GM18508 (cell line): ENCODE measurements at regions not wholly inside any gene's neighbourhood (a gene's known extent, or its start where the extent isn't known, plus 50 kb on each side); places are given as distances from the start of the nearest gene placed in this dataset.

Experiments used
- ATAC-seq: cut with Tn5 transposase; IDR thresholded peaks from one replicate; pipeline ENCODE4 v1.9.1; 2021; ENCODE audit warnings: moderate number of reproducible peaks; ENCODE audit not compliant: insufficient read depth, unreplicated experiment

DNA sequence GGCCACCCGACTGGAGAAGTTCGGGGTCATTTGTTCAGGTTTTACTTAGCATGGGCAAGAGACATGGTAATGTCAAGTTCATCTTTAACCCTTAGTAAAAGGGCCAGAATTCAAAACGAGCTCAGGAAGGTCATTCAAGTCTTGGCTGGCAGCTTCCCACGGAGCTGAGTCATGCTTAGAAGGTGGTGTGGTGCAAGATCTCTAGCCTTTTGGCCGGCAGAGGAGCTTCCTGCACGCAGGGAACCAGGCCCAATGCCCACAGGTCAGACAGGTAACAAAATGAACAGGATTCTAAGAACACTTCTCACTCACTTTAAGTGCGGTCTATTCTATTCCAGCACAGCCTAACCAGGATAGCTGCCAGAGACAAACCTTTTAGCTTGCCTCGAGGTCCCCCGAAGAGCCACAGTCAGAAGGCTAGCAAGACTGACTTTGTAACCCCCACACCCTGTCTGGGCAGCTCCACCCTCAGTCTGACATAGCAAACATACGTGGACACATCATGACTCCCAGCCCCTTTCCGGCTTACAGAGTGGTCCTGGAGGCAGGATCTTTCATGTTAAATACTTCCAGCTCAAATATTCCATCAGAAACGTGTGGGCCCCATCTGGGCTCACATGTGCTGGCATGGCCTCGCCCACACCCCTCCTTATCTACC is 292.7 kb downstream of the BCL11A start:
- no peak for ATAC-seq

DNA sequence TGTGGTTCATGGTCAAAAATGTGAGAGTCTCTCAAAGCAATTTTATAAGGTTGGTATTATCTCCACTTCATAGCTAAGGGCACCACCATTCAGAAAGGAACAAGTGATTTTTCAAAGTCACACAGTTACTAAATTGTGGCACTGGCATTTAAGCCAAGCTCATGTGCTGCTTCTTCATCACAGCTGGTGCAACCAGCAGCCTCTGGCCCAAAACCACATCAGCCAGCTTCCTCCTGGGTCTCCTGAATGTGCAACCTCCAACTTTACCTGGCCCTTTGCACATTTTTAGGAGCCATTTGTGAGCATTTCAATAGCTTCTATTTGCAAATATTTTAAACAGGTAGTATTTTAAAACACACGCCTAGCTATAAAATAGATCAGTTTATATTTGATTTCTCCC is 293.7 kb downstream of the BCL11A start:
- no peak for ATAC-seq

DNA sequence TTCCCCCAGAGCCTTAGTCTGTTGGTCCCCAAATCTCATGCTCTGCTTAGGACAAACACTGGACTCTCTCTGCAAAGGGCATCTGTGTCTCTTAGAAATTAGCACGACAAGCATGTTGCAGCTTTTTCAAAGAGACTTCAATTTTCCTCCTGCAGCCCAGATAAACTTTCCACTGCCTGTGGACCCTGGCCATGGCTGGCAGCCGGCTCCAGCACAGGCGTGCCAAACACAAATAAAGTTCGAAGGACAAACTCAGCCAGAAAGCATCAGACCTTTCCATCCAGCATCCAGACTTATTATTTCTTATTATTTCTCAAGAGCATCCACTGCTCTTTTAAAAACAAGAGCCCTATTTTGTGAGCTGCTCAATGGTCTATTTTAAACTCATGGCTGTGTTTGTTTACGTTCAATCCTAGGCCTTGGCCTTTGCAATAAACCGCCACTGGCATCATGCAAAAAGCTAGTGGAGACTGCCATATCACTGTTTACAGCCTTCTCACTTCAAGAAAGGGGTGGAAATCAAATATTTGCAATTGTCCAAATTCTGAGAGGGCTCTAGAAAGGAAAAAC is 300.8 kb downstream of the BCL11A start:
- ATAC-seq, result no peak

DNA sequence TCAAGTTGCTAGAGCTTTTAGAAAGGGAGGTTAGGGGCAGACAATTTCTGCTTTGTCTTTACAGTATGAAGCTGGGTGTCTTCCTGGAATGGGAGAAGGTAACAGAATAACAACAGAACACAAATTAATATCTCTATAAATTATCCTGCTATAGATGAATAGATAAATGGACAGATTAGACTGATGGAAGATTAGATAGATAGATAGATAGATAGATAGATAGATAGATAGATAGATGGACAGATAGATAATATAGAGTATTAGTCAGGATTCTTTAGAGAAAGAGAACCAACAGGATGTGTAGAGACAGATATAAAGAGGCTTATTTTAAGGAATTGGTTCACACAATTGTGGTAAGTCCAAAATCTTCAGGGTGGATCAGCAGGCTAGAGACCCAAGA is 302.2 kb downstream of the BCL11A start:
- no peak for ATAC-seq

DNA sequence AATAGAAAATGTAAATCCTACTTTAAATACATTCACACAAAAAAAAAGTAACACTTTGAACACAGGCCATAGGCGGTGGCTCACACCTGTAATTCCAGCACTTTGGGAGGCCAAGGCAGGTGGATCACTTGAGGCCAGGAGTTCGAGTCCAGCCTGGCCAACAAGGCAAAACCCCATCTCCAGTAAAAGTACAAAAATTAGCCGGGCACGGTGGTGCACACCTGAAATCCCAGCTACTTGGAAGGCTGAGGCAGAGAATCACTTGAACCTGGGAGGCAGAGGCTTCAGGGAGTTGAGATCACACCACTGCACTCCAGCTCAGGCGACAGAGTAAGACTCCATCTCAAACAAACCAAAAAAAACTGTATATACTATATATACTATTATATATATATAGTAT is 303.6 kb downstream of the BCL11A start:
- no peak for ATAC-seq

DNA sequence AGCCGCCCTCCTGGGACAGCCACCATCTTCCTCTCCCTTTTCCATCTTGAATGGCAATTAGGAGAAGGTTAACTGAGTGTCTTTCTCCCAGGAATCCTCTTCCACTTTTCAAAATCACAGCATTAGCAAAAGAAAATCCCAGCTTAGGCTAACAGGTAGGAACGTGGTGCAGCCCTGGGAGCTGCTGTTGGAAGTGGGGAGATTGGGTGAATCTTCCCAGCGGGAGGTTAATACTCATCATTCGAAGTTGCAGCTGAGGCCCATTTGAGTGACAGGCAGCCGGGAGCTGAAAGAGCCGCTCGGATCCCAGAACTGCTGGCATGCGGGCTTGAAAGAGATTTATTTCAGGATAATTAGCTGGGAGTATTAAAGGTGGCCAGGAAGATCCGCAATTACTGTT is 306.0 kb downstream of the BCL11A start:
- no peak for ATAC-seq

DNA sequence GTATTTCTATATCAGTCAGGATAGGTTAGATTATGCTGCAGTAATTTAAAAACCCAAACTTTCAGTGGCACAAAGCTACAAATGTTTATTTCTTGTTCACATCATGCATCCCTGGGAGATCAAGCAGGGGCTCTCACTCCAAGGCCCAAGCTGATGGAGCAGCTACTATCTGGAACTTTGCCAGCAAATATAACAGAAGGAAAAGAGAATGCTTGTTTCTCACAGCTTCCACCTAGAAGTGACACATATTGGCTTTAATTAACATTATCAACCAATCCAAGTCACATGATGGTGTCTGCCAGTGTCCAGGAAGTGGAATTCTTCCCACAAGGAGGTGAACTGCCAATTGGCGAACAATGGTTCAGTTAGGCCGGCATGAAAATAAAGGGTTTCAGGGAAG is 306.9 kb downstream of the BCL11A start:
- ATAC-seq, result no peak

DNA sequence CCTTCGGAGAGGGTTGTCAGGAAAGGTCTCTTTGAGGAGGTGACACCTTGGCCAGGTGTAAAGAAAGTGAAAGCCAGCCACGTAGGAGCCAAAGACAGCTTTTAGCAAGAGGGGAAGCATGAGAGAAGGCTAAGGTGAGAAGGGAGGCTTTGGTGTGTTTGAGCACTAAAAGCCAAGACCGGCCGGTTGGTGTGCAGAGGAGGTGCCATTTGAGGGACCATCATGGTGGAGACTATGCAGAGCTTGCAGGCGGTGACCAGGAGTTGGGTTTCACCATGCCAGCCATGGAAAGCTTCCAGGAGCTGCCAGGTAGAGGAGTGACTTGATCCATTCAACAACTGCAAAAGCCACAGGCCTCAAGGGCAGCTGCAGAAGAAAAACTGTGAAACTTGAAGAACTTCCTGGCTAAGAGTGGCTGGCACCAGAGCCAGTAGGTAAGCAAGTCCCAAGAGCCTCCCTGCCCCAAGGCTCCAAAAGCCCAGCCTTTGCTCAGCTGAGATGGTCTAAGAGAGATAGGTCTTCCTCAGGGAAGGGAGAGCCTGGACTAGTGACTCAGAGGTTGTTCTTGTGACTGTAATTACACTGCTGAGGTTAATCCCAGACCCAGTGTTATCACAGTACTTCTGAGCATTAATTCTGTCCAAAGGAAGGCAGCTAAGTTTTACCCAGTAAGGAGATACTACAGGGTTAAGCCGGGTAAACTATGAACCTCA is 319.0 kb downstream of the BCL11A start:
- no peak for ATAC-seq

DNA sequence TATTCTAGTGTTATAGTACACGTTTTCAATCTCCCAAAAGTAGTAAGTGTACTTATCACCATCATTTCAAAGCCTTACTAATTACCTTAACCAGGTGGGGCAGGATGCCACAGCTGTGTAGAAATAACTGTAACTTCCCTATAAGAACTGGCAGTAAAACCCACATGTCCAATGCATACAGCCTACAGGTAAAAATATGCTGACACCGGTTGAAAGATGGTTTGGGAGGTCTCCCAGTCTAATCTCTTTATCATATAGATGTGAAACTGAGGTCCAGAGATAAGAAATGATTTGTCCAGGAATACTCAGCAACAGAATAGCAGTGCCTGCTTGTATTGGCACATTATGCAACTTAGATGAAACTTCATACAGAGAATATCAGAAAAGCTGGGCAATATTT is 322.9 kb downstream of the BCL11A start:
- no peak for ATAC-seq

DNA sequence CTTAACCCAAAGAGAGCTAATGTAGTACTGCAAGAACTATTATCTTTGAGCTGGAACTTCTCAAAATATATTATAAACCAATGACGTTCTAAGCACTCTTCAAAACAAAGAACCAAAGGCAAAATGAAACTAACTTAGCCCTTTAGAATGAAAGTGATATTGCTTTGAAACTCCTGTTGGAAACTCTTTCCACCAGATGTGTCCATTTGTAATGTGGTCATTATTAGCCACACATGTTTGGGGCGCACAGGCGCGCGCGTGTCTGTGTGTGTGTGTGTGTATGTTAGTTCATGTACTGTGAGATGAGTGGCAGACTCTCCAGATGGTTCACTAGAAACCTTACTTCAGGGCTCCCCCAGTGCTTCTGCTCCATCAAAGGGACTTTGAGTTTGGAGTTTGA is 323.4 kb downstream of the BCL11A start:
- ATAC-seq, result no peak

DNA sequence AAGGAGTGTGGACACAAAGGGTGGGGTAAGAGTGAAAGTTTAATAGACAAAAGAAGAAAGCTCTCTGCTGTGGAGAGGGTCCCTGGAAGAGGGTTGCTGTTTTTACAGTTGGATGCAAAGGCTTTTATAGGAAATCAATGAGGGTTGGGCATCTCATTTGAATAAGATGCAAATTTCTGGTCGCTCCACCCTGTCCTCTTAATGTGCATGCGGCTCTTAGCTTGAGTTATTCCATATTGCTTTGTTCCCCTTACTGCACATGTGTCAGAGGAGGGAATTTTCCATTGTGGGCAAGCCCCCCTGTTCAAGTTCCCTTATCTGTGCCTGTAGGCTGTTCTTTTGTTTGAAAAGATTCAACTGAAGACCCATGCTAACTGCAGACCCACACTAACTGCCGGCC is 326.5 kb downstream of the BCL11A start:
- ATAC-seq, result no peak

DNA sequence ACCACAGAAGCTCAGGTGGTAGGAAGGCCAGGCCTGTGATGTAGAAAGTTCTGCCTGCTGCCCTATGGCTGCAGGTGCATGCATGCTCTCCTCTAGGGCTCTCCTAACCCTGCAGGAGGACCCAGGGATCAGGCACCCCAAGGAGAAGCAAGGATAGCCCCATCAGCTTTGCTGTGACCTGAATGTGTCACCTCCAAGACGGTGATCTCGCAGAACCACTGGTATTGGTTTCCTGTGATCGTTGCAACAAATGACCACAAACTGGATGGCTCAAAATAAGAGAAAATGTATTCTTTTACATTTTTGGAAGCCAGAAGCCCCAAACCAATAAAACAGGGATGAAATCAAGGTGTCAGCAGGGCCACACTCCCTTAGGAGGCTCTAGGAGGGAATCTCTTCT is 327.3 kb downstream of the BCL11A start:
- no peak for ATAC-seq

DNA sequence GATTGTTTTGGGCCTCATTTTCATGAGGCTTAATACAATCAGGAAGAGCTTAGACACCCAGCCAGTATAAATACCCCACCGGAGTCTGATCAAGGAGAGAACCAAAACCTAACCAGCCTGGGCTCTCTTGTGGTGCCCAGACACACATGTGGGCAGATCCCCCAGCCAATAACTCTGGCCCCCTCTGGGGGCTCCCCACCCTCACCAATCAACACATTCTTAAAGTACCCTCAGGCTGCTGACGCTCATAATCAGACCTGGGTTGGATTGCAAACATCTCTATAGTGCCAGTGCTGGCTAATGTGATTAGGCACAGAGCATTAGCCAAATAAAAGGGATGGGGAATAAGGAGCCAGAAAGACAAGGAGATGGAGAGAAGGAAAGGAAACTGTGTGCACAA is 329.6 kb downstream of the BCL11A start:
- ATAC-seq, result no peak

DNA sequence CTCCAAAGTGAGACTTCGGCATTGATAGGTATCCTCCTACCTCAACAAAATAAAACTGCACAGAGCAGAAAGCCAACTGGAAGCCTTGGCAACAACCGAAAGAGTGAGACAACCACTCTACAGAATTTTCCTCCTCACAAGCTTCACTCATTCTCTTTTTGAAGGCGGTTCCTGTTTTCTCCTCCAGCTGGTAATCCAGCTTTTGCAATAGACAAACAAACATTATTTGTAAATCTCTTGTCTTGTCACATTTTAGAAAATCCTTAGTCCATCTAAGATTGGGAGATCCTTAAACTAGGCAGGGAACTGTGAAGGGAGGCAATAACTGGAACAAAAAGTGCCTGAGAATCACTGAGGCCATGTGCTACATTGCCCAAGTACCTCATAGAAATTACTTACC is 332.4 kb downstream of the BCL11A start:
- no peak for ATAC-seq

DNA sequence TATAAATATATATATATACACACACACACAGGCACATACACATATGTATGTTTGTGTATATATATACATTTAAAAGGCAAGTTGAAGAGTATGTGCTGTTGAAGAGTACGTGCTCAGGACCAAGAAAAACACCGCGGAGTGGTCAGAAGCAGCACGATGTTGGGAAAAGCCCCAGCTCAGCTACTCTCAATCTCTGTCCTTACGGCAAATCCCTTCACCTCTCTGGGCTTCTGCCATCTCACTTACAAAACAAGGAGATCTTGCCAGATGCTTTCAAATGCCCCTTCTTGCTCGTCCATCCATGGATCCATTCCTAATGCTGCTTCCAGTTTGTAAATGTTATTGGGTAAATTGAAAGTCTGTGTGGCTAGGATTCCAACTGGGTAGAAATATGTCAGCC is 333.9 kb downstream of the BCL11A start:
- no peak for ATAC-seq

DNA sequence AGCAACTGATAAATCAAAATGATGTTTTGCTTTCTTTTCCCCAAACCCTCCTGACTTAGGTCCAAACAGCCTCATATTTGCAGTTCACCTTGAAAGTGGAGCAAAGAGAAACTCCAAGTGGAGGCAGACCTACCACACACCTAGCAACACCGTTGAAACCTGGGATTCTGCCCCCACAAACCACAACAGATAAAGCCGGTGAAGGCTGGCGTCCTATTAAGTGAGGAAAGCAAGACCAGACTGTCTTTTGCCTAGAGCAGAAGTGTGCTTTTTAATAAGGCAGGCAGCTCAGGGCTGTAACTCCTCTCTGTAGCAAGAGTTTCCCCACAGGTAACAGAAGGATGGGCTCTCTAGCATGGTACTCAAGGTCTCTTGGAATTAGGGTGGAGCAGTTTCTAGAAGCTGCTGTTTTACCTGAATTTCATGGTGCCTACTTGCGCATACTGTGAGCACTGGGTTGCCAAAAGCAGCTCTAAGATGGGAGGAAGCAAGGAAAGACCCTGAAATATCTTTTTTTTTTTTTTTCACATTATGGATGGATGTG is 336.9 kb downstream of the BCL11A start:
- ATAC-seq, result no peak

DNA sequence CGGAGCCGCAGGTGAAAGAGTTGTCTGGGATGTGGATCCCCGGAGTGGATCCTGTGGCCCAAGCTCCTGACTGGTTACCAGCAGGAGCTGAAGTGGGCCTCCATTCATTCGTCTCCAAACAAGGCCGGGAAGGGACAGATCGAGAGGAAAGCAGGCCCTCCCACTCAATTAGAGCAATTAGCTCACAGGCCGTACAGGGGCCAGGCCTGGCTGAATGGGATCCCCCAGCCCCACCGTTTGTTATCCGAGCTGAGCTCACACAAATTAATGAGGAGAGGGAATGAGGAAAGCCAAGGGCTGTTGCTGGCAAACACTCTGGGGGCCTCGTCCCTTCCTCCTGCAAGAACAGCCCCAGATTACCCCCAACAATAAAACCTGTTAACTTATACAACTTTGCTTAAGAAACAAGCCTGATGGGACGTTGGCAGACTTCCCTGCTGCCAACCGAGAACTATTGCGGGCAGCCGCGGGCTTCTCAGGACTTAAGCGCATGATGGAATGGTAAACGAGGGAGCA is 338.0 kb downstream of the BCL11A start:
- ATAC-seq, result no peak

DNA sequence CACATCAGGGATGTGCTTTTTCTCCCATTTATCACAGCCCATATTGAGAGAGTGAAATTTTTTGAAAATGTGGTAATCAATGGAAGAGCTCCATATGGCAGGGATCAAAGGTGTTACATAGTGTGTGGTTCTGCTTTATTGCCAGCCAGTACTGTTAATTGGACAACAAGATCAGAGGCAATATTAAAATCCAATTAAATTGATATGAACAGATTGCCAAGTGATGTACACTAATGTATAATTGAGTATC is 338.9 kb downstream of the BCL11A start:
- no peak for ATAC-seq

DNA sequence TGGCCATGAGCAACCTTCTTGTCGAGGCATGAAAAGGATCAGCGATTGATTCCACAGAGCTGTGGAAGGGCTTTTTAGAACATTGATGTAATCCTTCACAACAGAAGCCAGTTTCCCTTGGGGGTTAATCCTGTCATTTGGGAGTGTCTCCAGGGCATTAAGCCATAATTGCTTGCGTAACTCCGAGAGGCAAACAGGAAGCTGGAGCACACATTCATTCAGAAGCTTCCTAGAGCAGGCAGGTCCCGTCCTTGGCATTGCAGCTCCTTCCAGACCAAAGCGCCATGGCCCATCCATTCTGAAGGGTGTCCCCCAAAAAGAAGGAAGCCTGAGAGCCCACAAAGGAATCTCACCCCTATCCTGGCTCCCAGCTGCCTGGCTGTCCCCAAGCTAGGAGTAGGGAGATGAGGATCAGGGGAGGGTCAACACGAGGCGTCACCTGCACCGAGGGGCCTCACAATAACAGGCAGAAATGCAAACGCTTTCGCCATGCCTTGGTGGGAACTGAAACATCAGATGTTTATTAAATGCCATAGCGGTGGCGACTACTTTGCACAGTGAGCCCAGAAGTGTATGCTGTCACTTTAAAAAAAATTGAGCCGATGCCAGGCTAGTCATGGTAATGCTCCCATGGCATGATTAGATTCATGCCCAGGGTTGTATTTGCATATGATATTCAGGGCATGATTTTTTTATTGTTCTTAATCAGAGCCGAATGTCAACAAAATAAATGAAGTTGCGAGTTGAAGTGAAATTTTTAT is 339.4 kb downstream of the BCL11A start:
- no peak for ATAC-seq

DNA sequence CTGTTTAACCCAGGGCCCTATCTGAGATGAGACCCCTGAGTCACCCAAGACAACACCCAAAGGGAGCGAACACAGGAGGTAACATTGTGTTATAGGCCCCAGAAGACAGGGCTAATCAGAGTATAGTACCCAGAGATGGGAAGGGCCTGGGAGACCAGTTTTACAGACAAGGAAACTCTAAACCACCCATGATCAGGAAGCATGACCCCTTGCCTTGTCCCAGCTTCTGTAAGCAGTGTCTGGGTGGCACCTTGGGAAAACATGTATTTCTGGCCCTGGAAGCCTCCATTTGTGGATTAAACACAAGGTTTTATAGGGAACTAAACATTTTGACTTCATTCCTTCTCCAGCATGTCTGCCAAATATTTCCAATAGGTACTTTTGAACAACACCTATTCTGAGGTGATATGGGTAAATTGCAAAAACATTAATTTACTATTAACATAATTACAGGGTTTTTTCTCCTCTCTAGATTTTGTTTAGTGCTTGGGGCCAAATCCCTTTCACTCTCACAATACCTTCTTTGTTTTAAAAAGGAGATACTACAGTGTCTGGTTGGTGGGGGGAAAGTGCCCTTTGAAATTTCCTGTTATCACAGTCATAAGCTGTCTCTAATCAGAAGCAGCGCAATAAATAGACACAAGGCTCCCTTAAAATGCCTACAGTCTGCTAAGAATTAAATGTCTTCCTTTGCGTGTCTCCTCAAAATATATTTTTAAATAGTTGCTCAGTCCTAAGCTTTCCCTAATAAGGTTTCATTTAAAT is 341.1 kb downstream of the BCL11A start:
- ATAC-seq, result no peak
